Fibroblast of lung (primary cell): ENCODE measurements at regions not wholly inside any gene's neighbourhood (a gene's known extent, or its start where the extent isn't known, plus 50 kb on each side); places are given as distances from the start of the nearest gene placed in this dataset.

Experiments used
- EZH2 ChIP-seq: IDR thresholded peaks from 2 replicates; pipeline ENCODE4 v1.5.1; 2012; ENCODE audit warnings: low read length, control low read depth, mild to moderate bottlenecking; ENCODE audit errors: missing control alignments
- TF ChIP-seq, protein P1 (sequence below), 2 donors: IDR thresholded peaks in 1 of 2; conservative IDR thresholded peaks in 1 of 2; 1 replicate in 1 of 2; 2 replicates in 1 of 2; pipeline ENCODE4 v1.5.1; 2011 to 2012; ENCODE audit warnings: low read length in 2 of 2, control low read depth in 1 of 2, inconsistent platforms in 1 of 2, low read depth in 1 of 2, mild to moderate bottlenecking in 1 of 2

DNA sequence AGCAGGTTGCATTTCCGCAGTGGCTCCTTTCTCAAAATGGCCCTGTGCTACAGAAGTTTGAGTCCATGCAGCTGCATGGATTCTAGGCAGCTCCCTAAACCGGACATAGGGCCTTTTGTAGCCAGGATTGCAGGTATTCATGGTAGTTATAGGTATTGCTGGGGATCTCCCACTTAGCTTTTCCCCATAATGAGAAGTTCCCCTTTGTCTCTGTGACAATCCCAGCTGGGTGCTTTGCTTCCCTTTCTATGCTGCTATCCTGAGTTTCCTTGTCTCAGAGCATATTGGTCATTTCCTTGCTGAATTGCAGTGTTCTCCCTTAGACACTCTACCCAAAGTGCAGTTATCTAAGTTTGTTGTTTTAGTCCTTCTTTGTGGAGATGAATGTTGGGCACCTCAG is 120.9 kb upstream of the MIS18BP1 start:
- TF ChIP-seq, protein P1, sequence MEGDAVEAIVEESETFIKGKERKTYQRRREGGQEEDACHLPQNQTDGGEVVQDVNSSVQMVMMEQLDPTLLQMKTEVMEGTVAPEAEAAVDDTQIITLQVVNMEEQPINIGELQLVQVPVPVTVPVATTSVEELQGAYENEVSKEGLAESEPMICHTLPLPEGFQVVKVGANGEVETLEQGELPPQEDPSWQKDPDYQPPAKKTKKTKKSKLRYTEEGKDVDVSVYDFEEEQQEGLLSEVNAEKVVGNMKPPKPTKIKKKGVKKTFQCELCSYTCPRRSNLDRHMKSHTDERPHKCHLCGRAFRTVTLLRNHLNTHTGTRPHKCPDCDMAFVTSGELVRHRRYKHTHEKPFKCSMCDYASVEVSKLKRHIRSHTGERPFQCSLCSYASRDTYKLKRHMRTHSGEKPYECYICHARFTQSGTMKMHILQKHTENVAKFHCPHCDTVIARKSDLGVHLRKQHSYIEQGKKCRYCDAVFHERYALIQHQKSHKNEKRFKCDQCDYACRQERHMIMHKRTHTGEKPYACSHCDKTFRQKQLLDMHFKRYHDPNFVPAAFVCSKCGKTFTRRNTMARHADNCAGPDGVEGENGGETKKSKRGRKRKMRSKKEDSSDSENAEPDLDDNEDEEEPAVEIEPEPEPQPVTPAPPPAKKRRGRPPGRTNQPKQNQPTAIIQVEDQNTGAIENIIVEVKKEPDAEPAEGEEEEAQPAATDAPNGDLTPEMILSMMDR (conservative IDR thresholded peaks at IDR 0.05 in 1 of 2, IDR thresholded peaks at IDR 0.05 in 1 of 2; ENCODE audit: low read depth in 1 of 2, low read length in 2 of 2) = no peak
- no peak for TF ChIP-seq EZH2
